NB4 (cell line): ENCODE measurements at regions not wholly inside any gene's neighbourhood (a gene's known extent, or its start where the extent isn't known, plus 50 kb on each side); places are given as distances from the start of the nearest gene placed in this dataset.

ENCODE experiments used
- POLR2A ChIP-seq: IDR thresholded peaks from 2 replicates; pipeline ENCODE4 v1.6.1; 2011; ENCODE audit warnings: mild to moderate bottlenecking; ENCODE audit not compliant: insufficient read length; ENCODE audit errors: extremely low read depth
- TF ChIP-seq, protein P1 (sequence below): IDR thresholded peaks from one replicate; pipeline ENCODE4 v1.5.1; 2012; ENCODE audit warnings: low read depth, low read length

DNA sequence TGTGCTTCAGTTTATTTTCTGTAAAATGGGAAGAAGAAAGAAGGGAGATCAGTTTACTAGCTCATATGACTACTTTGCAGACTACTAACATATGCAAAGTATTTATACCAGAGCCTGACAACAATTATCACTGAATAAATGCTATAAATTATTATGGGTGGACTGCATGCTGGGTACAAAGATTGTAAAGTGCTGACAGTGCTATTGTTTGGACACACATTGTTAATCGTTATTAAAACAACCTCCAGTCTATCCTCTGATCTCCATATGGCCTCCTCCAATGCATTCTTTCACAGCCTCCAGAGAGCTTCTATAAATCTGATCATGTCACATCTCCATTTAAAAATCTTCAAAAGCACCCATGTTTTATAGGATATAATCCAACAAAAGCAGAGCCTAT is 90.1 kb upstream of the HS3ST1 start:
- TF ChIP-seq, protein P1, sequence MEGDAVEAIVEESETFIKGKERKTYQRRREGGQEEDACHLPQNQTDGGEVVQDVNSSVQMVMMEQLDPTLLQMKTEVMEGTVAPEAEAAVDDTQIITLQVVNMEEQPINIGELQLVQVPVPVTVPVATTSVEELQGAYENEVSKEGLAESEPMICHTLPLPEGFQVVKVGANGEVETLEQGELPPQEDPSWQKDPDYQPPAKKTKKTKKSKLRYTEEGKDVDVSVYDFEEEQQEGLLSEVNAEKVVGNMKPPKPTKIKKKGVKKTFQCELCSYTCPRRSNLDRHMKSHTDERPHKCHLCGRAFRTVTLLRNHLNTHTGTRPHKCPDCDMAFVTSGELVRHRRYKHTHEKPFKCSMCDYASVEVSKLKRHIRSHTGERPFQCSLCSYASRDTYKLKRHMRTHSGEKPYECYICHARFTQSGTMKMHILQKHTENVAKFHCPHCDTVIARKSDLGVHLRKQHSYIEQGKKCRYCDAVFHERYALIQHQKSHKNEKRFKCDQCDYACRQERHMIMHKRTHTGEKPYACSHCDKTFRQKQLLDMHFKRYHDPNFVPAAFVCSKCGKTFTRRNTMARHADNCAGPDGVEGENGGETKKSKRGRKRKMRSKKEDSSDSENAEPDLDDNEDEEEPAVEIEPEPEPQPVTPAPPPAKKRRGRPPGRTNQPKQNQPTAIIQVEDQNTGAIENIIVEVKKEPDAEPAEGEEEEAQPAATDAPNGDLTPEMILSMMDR: no peak
- TF ChIP-seq POLR2A: no peak
